Heart left ventricle (tissue), 16 donors: ENCODE measurements at regions not wholly inside any gene's neighbourhood (a gene's known extent, or its start where the extent isn't known, plus 50 kb on each side); places are given as distances from the start of the nearest gene placed in this dataset.

Experiments
- ATAC-seq, 4 donors: fragments of 200-7000 bp; cut with Tn5 transposase; one replicate each; pipeline ENCODE4 v1.9.1; 2020 to 2022; ENCODE audit warnings: moderate library complexity in 4 of 4, mild to moderate bottlenecking in 3 of 4, moderate number of reproducible peaks in 1 of 4
- DNase-seq, 5 donors: peaks; one replicate each; pipeline ENCODE4 v3.0.0-alpha.2; 2020
- H3K27ac ChIP-seq, 12 donors: fragments of 200-600 bp; sonication (generic) in 4 of 12; one replicate each; pipeline versions ENCODE4 v1.5.0 to v1.8.0; 2016 to 2022; ENCODE audit warnings: mild to moderate bottlenecking in 2 of 12
- H3K27me3 ChIP-seq, 9 donors: fragments of 200-600 bp; sonication (generic) in 2 of 9; one replicate each; pipeline versions ENCODE4 v1.5.1 to v1.8.0; 2016 to 2022; ENCODE audit warnings: mild to moderate bottlenecking in 3 of 9
- H3K36me3 ChIP-seq, 9 donors: fragments of 200-600 bp; sonication (generic) in 2 of 9; one replicate each; pipeline versions ENCODE4 v1.5.0 to v1.8.0; 2018 to 2022; ENCODE audit warnings: mild to moderate bottlenecking in 2 of 9
- H3K4me1 ChIP-seq, 12 donors: fragments of 200-600 bp; sonication (generic) in 4 of 12; one replicate each; pipeline versions ENCODE4 v1.5.0 to v1.8.0; 2016 to 2022; ENCODE audit warnings: mild to moderate bottlenecking in 3 of 12
- H3K4me3 ChIP-seq, 12 donors: fragments of 200-600 bp; sonication (generic) in 4 of 12; one replicate each; pipeline versions ENCODE4 v1.5.0 to v1.8.0; 2017 to 2022; ENCODE audit warnings: mild to moderate bottlenecking in 9 of 12, moderate library complexity in 4 of 12
- H3K9me3 ChIP-seq, 12 donors: fragments of 200-600 bp; sonication (generic) in 4 of 12; one replicate each; pipeline versions ENCODE4 v1.5.0 to v1.8.0; 2016 to 2022; ENCODE audit warnings: mild to moderate bottlenecking in 1 of 12
- CTCF ChIP-seq, 12 donors: fragments of 200-600 bp; sonication (generic) in 4 of 12; IDR thresholded peaks; one replicate each; pipeline versions ENCODE4 v1.5.0 to v1.8.0; 2018 to 2022; ENCODE audit warnings: antibody characterized with exemption in 12 of 12, mild to moderate bottlenecking in 5 of 12
- POLR2A ChIP-seq, 2 donors: fragments of 450-650 bp; IDR thresholded peaks; one replicate each; pipeline ENCODE4 v1.6.1; 2017; ENCODE audit warnings: antibody characterized with exemption in 2 of 2, mild to moderate bottlenecking in 2 of 2, moderate library complexity in 2 of 2
- WGBS, 4 donors: extraction: QIAGEN DNeasy Blood & Tissue Kit in 2 of 4; methylation state at CpG; one replicate each; pipeline versions ENCODE4 v1.1.5 to v1.1.7; 2013 to 2018; 5-methylcytosine and 5-hydroxymethylcytosine counted together
- intact Hi-C, 10 donors: fragments of 100-400 bp; cut with DNase I; formaldehyde crosslinking; loops; one replicate each; pipeline versions ENCODE4 v1.11.1 to v1.14.2; 2022
- donor health status: ischemic (EF 13 %, LVEDD 7.1; RV severe dilation, severe dysfunction).
- donor health status: healthy with polysubstance abuse.
- donor health status: DM: no; HTN: yes; CAD: no.
- donor health status: DM: no; HTN: no; CAD: no.
- donor health status: ischemic (EF 25% LVEDD 6.9; RV normal size, moderate dysfunction).
- donor health status: ischemic (EF 25% LVEDD 5.7; RV mildly dilated, moderate dysfunction).
- donor health status: healthy.
- donor health status: DM: yes; HTN: yes; CAD: no.
- donor health status: ischemic (EF 35%, LVEDD 5.7; RV mildly dilated, moderate dysfunction).
- donor health status: nonischemic (EF 11% LVEDD 7.7; RV severe dilation, severe dysfunction).
- donor health status: DM: yes; HTN: yes; CAD: no.
- donor health status: PGD.
- donor health status: ischemic (EF 29% LVEDD 5.4; RV normal size, mild dysfunction).
- donor health status: nonischemic (EF 23%, LVEDD 6.1; RV moderate dilation, normal function).

- H3K9me3 ChIP-seq, result no peaks in the 10 kb centered on the region
- TF ChIP-seq CTCF (IDR thresholded peaks at IDR 0.05) (no peak), POLR2A (IDR thresholded peaks at IDR 0.05) (no peak)
- H3K27ac ChIP-seq, result peak overlapping the region in 6 of 12 donors; percentile 63 to 85 (median 72)
- H3K4me1 ChIP-seq, result peaks cover 0 to 25% (median 19%) of the 10 kb centered on the region in 12 donors
- ATAC-seq (no peak), DNase-seq (no peak)
- intact Hi-C loops, result loop anchor here in 1 of 10 donors (5.0 kb wide), 2 partner anchors 38 to 52 kb away; no protein-coding TSS in a partner anchor
- no peaks in the 10 kb centered on the region for H3K36me3 ChIP-seq
- 81 to 89% (median 87%) methylated on average over 7 of the region's 7 CpGs for WGBS, 4 donors
- no peak overlapping the region for H3K4me3 ChIP-seq
- H3K27me3 ChIP-seq, result no peaks in the 10 kb centered on the region
Observed at GRCh38 chr1:234554218-234554697, 55.7 kb downstream of the IRF2BP2 start.

- 50 to 56% (median 52%) methylated on average over 19 to 21 of the region's 21 CpGs for WGBS, 4 donors
- intact Hi-C loops, result loop anchor here in 1 of 10 donors (5.0 kb wide), 2 partner anchors 39 to 51 kb away; no protein-coding TSS in a partner anchor
Observed at GRCh38 chr1:234553240-234554188, 56.5 kb downstream of the IRF2BP2 start.

GRCh38 chr1:234551032-234551378 lies 59.0 kb downstream of the IRF2BP2 start:
- 76 to 96% (median 84%) methylated on average over 6 of the region's 6 CpGs for WGBS, 4 donors
- Histone ChIP-seq H3K9me3 (no peaks in the 10 kb centered on the region), H3K4me3 (no peak overlapping the region), H3K27ac (no peak overlapping the region), H3K27me3 (no peaks in the 10 kb centered on the region), H3K36me3 (no peaks in the 10 kb centered on the region), H3K4me1 (peaks cover 0 to 29% (median 20%) of the 10 kb centered on the region in 12 donors)
- no peak for ATAC-seq
- no peak for DNase-seq
- intact Hi-C loops, result loop anchor here in 1 of 10 donors (5.0 kb wide), 2 partner anchors 41 to 49 kb away; no protein-coding TSS in a partner anchor
- TF ChIP-seq CTCF (IDR thresholded peaks at IDR 0.05) (no peak), POLR2A (IDR thresholded peaks at IDR 0.05) (no peak)

More at GRCh38 chr1:234553240-234554188, 56.5 kb downstream of the IRF2BP2 start:
- H3K9me3 ChIP-seq, result no peaks in the 10 kb centered on the region
- no peak overlapping the region for H3K4me3 ChIP-seq
- H3K27me3 ChIP-seq, result no peaks in the 10 kb centered on the region
- peak; percentile 63 to 93 (median 90) for ATAC-seq
- peaks cover 0 to 25% (median 19%) of the 10 kb centered on the region in 12 donors for H3K4me1 ChIP-seq
- no peak for TF ChIP-seq CTCF (IDR thresholded peaks at IDR 0.05)
- TF ChIP-seq POLR2A (IDR thresholded peaks at IDR 0.05), result no peak
- DNase-seq, result peak in 3 of 5 donors; percentile 3 to 71 (median 45)
- H3K36me3 ChIP-seq, result no peaks in the 10 kb centered on the region
- peak overlapping the region in 11 of 12 donors; percentile 17 to 85 (median 68) for H3K27ac ChIP-seq
